Fibroblast of lung (primary cell): ENCODE measurements at regions not wholly inside any gene's neighbourhood (a gene's known extent, or its start where the extent isn't known, plus 50 kb on each side); places are given as distances from the start of the nearest gene placed in this dataset.

Experiments used
- CTCF ChIP-seq, 2 donors: IDR thresholded peaks in 1 of 2; conservative IDR thresholded peaks in 1 of 2; 1 replicate in 1 of 2; 2 replicates in 1 of 2; pipeline ENCODE4 v1.5.1; 2011 to 2012; ENCODE audit warnings: low read length in 2 of 2, control low read depth in 1 of 2, inconsistent platforms in 1 of 2, low read depth in 1 of 2, mild to moderate bottlenecking in 1 of 2
- EZH2 ChIP-seq: IDR thresholded peaks from 2 replicates; pipeline ENCODE4 v1.5.1; 2012; ENCODE audit warnings: low read length, control low read depth, mild to moderate bottlenecking; ENCODE audit errors: missing control alignments

GRCh38 chr5:52491071-52491787 lies 296.5 kb upstream of the ITGA1 start:
- TF ChIP-seq CTCF (conservative IDR thresholded peaks at IDR 0.05 in 1 of 2, IDR thresholded peaks at IDR 0.05 in 1 of 2; ENCODE audit: low read depth in 1 of 2, low read length in 2 of 2) (no peak), EZH2 (no peak)
